Upper lobe of left lung (tissue), 4 donors: ENCODE measurements at regions not wholly inside any gene's neighbourhood (a gene's known extent, or its start where the extent isn't known, plus 50 kb on each side); places are given as distances from the start of the nearest gene placed in this dataset.

Experiments
- POLR2A ChIP-seq, 4 donors: fragments of 450-650 bp; IDR thresholded peaks; one replicate each; pipeline ENCODE4 v1.5.1; 2016 to 2017; ENCODE audit warnings: antibody characterized with exemption in 4 of 4, mild to moderate bottlenecking in 2 of 4
- POLR2AphosphoS5 ChIP-seq, 2 donors: sonication (generic); formaldehyde crosslinking; IDR thresholded peaks; one replicate each; pipeline ENCODE4 v1.5.1; 2017; ENCODE audit warnings: antibody characterized with exemption in 2 of 2
- TF ChIP-seq, protein P1 (sequence below), 6 experiments: fragments of 450-650 bp in 4 of 6; fragments of 200-600 bp in 2 of 6; sonication (generic) in 2 of 6; IDR thresholded peaks; one replicate each; pipeline ENCODE4 v1.5.1; 2016 to 2019; ENCODE audit warnings: antibody characterized with exemption in 6 of 6

DNA sequence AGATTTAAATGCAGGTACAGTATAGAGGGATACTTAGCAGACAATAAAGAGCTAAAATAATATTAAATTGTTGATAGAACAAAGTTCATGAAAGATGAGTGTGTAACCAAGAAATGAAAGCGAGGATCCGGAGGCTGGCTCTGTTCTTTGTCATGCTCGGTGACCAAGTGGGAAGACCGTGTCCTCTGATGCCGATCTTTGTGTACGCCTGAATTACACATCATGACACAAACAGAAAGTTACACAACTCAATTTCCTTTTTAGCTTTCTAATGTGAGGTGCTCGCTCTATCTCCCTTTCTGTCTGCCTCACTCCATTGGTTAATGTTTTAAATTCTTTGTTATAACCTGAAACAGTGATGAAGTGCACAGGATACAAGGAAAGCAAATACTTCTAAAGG is 114.8 kb upstream of the NEIL3 start:
- no peak for TF ChIP-seq POLR2AphosphoS5 (IDR thresholded peaks at IDR 0.05)
- TF ChIP-seq, protein P1, sequence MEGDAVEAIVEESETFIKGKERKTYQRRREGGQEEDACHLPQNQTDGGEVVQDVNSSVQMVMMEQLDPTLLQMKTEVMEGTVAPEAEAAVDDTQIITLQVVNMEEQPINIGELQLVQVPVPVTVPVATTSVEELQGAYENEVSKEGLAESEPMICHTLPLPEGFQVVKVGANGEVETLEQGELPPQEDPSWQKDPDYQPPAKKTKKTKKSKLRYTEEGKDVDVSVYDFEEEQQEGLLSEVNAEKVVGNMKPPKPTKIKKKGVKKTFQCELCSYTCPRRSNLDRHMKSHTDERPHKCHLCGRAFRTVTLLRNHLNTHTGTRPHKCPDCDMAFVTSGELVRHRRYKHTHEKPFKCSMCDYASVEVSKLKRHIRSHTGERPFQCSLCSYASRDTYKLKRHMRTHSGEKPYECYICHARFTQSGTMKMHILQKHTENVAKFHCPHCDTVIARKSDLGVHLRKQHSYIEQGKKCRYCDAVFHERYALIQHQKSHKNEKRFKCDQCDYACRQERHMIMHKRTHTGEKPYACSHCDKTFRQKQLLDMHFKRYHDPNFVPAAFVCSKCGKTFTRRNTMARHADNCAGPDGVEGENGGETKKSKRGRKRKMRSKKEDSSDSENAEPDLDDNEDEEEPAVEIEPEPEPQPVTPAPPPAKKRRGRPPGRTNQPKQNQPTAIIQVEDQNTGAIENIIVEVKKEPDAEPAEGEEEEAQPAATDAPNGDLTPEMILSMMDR (IDR thresholded peaks at IDR 0.05): no peak
- no peak for TF ChIP-seq POLR2A (IDR thresholded peaks at IDR 0.05)
